Activated gamma-delta T cell (primary cell): ENCODE measurements at regions not wholly inside any gene's neighbourhood (a gene's known extent, or its start where the extent isn't known, plus 50 kb on each side); places are given as distances from the start of the nearest gene placed in this dataset.
"Not testable (repeated sequence)": the region's sequence is repeated elsewhere in the genome, so short reads cannot be mapped to it uniquely, and the experiment has no call there.

Source experiments
- DNase-seq: peaks from one replicate; lab custom pipeline; 2025; lab: John Stamatoyannopoulos, UW

DNA sequence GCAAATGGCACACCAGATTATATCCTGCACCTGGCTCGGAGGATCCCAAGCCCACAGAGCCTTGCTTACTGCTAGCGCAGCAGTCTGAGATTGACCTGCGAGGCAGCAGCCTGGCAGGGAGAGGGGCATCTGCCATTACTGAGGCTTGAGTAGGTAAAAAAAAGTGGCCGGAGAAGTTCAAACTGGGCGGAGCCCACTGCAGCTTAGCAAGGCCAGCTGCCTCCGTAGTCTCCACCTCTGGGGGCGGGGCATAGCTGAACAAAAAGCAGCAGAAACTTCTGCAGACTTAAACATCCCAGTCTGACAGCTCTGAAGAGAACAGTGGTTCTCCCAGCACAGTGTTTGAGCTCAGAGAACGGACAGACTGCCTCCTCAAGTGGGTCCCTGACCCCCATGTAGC lies 85.4 kb upstream of the TMEM170B start:
- DNase-seq = not testable (repeated sequence)

DNA sequence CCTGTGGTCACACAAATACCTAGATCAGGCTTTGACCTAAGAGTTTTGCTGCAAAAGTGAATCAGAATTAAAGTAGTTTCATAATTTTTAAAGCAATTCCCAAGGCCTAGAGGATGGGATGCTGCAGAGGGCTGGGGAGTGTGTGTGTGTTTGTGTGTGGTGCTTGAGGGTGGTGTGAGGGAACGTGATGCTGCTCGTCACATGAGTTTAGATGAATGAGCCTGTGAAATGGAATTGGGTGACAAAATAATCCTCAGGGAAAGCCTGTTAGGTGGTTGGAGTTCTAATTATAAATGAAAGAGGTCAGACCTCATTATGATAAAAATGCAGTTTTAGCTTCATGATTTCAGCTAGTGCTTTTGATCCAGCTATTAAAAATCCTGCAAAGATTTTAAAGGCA lies 87.5 kb upstream of the TMEM170B start:
- no peak for DNase-seq

DNA sequence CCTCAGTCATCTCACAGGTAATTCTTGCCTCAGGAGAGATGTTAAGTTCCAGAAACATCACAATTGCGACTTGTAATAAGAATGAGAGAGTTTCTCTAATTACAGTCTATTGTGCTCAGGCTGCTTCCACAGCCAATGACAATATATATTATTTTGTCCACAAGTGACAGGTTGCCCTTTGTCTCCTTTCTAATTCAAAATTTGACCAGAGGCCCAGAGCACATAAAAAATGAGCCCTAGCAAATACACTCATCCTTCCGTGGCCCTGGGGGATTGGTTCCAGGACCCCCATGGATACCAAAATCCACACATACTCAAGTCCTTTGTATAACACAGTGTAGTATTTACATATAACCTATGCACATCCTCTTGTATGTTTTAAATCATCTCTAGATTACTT lies 88.1 kb upstream of the TMEM170B start:
- DNase-seq = no peak

DNA sequence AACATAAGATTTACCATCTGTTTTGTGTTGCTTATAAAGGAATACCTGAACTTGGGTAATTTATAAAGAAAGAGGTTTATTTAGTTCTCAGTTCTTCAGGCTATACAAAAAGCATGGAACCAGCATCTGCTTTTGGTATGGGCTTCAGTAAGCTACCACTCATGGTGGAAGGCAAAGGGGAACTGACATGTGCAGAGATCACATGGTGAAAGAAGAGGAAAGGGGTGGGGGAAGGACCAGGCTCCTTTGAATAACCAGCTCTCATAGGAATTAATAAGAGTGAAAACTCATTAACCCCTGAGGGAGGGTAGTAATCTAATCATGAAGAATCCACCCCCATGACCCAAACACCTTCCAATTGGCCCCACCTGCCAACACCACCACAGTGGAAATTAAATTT lies 89.5 kb upstream of the TMEM170B start:
- DNase-seq = no peak

DNA sequence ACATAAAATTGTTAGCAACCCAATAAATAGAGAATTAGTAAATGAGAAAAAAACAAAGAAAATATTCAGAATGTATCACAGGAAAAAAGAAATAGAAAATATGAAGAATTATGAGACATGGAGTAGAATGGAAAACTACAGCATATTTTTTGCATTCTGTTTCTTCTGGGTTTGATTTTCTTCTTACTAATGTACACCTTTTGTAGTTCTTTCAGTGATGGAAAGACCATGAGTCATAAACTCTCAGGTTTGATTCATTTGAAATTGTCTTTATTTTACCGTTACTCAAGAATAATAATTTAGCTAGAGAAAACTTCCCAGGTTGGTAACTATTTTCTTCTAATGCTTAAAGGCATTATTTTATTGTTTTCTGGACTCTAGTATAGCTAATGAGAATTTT lies 90.3 kb upstream of the TMEM170B start:
- DNase-seq = no peak

DNA sequence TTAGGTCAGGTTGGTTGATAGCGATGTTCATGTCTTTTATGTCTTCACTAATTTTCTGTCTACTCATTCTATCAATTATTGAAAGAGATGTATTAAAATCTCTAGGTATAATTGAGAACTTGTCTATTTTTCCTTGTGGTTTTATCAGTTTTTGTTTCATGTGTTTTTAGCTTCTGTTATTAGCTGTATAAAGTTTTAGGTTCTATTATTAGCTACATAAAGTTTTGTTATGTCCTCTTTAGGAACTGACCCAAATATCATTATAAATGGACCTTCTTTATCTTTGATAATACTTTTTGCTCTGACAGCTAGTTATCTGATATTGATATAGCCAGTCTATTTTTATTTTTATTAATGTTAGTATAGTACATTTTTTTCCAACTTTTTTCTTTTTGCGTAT lies 92.4 kb upstream of the TMEM170B start:
- no peak for DNase-seq

DNA sequence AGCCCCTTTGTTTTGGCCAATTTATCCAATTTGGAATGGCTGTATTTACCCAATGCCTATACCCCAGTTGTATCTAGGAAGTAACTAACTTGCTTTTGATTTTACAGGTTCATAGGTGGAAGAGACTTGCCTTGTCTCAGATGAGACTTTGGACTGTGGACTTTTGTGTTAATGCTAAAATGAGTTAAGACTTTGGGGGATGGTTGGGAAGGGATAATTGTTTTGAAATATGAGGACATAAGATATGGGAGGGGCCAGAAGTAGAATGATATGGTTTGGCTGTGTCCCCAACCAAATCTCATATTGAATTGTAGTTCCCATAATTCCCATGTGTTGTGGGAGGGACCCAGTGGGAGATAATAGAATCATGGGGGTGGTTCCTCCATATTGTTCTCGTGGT lies 94.4 kb upstream of the TMEM170B start:
- DNase-seq = not testable (repeated sequence)

DNA sequence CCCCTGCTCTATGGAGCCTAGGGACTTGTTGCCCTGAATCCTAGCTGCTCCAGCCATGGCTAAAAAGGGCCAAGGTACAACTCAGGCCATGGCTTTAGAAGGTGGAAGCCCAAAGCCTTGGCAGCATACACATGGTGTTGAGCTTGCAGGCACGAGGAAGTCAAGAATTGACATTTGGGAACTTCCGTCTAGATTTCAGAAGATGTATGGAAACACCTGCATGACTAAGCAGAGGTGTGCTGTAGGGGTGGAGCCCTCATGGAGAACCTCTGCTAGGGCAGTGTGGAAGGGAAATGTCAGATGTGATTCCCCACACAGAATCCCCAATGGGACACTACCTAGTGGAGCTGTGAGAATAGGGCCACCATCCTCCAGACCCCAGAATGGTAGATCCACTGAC lies 95.1 kb upstream of the TMEM170B start:
- DNase-seq = no peak

DNA sequence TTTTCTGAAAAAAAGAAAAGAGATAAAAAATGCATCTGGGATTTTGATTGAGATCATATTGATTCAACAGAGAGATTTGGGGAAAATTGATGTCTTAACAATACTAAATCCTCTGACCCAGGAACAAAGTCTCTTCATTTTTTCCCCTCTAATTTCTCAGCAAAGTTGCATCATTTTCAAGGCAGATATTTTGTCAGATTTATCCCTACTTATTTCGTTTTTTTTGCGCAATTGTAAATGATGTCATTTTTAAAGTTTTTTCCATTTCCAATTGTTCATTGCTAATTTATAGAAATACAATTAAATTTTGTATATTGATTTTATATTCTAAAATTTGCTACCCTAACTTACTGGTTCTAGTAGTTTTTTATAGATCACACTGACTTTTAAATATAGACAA lies 97.7 kb upstream of the TMEM170B start:
- no peak for DNase-seq

DNA sequence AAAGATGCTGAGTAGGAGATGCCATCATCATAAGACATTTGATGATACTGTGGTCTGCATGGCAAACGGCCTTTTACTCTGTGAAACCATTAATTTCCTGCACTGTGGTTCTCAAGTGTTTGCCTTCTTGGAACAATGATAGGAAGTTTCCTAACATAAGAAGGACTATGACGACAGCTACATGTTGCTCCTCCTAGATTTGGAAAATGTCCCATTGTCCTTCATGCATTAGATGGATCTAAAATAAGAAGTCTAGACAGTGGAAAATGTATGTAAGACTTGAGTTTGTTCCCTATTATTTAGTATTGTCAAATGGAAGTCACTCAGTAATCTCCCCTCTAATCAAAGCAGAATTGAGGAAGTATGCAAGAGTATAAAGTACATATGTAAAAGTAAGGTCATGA lies 98.5 kb upstream of the TMEM170B start:
- no peak for DNase-seq

DNA sequence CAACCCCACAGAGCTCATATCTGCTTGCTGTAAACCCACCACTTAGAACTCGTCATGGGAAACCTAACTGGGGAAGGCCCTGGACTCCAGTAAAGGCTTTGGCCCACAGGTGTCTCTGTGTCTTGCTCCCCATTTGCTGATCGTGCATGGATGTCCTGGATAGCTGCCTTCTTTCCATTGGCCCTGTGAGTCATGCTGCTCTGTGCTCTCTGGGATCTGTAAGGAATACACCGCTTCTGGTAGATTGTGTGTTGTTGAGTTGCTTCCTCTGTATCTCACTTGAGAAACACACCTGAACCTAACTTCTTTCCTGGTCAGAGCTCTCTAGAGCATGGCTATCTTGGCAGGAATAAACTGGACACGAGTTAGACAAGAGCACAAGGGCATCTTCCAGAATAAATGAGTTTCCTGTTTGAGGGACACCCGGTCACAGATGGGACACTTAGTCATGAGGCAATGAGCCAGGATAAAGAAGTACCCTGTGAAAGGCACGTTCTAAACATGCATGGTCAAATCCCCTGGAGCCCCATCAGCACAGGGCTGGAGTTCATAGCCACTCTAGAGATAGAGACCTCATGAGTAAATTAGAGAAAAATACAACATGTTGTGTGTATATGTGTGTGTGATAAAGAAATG lies 99.6 kb upstream of the TMEM170B start:
- no peak for DNase-seq

DNA sequence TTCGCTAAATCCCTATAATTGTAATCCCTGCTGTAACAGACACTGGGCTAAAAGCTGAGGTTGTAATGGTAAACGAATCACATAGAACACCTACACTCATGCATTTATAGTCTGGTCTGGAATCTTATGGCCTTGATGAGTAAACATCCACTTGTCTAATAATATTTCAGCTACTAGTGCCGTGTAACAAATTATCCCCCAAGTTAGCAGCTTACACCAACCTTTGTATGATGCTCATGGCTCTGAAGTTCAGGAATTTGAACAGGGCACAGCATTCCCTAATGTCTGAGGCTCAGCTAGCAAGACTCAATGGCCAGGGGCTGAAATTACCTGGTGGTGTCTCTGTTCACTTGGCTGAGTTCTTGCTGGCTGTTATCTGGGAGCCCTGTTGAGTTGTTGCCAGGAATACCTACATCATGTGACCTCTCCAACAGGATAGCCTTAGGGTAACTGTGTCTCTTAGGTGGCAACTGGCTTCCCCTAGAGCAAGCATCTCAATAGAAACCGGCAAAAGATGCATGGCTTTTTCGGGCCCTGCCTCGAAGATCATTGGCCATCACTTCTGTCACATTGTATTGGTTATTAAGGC lies 100.9 kb upstream of the TMEM170B start:
- no peak for DNase-seq

DNA sequence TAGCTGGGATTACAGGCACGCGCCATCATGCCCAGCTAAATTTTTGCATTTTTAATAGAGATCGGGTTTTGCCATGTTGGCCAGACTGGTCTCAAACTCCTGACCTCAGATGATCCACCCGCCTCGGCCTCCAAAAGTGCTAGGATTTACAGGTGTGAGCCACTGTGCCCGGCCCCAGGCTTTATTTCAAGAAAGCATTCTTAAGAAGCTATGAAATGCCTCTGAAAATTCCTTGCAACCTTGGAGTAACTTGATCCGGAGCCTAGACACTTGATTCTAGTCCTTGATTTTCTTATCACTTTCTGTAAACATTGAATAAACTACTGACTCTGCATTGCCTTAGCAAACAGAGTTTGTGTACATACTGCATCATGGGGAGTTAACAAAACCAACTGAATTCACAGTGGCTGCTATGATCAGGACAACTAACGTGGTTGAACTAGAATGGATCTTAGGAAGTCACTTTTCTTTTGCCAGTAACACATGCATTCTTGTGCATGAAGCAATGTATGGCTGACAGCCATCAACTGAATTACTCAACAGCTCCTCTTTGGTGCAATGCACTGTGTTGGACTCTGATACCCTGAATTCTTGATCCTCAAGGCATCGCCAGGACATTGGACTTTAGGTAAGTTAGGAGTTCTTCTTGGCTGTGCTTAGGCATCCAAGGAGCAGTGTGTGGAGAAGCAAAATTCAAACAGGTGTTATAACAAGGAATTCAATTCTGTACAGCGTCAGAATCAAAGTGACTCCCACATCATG lies 102.8 kb upstream of the TMEM170B start:
- no peak for DNase-seq

DNA sequence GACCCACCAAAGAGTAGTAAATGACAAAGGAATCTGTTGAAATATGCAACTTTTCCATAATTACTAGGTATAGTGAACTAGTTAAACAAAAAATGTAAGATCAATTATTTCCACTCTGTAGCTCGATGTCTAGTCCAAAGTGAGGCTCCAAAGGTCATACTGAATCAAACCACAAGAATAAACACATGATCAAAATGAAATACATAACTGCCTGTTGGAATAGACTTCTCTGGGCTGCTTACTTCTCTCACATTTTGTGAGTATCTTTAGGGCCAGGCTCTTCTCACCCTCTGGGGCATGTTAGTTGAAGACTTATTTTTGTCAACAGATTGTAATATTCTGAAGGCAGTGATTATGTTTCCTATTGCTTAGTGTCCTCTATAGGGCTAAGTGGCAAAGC lies 103.7 kb upstream of the TMEM170B start:
- no peak for DNase-seq

DNA sequence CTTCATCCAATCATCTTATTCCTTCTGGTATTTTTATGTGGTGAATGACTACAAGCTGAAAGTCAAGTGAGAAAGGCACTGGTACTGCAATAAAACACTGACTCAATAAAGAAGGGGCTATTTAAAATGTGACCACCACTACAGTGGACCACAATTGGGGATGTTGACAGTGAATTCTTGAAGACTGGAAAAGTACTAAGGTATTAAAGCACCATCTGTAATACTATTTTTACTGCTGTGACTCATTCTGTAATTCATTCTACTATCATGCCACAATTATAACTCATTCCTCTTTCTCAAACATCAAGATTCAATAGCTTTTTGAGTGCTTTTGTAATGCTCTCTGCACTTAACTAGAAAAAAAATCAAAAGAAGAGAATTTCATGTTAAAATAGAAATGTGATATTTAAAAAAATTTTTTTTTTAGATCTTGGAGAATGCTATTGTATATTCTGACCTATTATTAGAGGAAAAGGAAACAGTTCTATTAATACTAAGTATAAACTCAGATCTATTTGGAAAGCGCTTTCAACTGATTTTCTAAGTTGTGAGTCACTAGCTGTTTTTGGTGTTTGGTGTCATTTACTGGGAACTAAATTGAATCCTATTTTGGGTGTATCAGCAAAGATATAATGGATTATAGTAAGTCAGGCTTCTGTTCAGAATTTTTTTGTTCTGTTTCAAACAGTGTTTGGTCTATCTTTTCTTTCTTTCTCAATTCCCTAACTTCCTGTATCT lies 104.7 kb upstream of the TMEM170B start:
- no peak for DNase-seq

DNA sequence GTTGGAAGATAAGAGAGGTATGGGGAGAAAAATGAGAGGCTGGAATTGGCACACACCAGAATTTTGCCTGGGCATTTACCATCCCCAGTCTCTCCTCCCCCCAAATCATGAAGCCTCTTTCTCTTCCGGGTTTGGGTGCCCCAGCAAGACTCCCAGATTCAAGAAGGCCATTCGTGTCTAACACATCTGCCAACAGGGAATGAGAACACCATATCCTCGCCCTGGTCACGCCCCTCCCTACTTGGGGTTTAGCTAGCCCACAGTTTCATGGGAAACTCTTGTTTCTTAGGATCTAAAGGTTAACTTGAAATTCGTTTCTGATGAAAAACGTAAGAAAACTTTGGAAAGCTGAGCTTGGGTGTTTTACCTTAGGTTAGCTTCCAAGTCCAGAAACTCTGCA lies 105.5 kb upstream of the TMEM170B start:
- DNase-seq = no peak

DNA sequence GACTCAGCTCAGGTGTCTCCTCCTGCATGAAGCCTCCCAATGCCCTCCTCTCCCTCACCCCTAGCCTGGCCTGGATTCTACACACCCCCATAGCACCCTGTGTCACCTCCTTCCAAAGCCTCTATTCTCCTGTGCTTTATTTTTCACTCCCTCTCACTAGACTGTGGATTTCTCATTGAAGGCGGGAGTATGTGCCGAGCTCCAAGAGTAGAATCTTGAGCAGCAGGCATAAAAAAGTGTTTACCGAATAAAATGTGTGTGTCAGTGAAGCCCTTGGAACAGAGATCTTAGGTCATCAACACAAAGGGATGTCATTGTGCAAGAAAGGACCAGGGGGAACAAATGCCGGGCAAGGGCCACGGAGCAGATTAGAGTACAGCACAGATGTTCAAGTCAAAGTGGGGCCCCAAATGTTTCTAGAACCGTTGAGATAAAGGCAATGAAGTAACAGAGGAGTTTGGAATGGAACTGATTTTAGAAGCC lies 106.1 kb upstream of the TMEM170B start:
- DNase-seq = no peak

DNA sequence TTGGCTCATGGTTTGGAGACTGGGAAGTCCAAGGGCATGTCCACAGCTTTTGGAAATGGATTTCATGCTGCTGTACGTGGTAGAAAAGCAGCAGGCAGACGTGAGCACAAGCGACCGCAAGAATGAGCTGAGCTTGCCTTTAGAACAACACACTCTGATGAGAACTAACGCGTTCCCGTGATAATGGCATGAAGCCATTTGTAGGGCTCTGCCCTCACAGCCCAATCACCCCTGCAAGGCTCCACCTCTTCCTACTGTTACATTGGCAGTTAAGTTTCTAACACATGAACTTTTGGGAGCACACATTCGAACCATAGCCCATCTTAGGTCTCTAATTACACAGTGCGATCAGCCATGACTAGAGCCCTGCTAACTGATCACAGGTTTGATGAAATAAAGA lies 107.5 kb upstream of the TMEM170B start:
- DNase-seq = no peak

DNA sequence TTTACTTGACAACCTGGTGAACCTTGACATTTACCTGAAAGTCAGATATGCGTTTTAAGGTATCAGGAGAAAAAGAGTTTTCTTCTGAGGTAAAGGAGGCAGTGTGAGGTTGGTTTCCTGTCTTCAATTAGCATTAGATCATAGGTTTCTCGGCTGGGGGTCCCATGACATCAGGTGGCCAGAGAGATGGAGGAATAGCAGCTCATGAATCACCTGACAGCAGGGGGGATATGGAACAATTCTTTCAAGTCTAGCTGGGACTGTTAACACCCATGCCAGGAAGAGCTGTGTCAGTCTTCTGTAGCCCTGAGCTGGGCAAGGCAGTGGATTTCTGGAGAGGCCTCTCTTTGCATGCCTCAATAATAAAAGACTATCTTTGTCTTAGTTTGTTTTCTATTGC lies 108.0 kb upstream of the TMEM170B start:
- no peak for DNase-seq

DNA sequence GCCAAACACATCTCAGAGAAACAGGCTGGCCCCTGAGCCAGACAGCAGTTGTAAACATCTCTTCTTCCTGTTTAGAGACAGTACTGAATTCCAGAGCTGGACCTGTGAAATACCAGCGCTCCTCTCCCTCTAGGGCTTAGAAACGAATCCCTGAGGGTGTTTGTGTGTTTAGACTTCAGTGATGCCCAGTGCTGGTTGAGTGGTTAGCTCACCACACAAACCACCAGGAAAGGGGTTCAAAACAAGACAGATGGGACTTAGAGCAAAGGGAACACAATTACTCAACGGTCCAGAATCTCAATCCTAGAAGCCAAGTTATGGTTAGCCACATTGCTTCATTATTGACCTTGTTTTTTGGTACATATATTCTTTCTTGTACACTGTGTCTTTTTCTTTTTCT lies 108.7 kb upstream of the TMEM170B start:
- no peak for DNase-seq

DNA sequence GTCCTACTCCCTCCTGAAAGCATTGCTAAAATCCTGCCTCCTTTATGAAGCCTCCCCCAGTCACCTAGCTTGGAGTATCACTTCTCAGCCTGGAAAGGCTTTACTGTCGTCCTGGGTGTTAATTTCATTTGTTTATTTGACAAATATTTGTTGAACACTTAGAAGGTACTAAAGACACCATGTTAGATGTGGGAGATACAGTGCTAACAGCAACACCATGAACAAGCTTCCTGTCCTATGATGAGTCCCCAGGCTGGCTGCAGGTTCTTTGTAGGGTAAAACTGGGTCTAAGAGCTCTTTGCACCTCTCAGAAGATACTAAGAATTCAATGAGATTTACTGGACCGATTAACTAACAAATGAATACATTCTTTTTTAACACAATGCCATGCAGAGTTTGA lies 109.2 kb upstream of the TMEM170B start:
- no peak for DNase-seq

DNA sequence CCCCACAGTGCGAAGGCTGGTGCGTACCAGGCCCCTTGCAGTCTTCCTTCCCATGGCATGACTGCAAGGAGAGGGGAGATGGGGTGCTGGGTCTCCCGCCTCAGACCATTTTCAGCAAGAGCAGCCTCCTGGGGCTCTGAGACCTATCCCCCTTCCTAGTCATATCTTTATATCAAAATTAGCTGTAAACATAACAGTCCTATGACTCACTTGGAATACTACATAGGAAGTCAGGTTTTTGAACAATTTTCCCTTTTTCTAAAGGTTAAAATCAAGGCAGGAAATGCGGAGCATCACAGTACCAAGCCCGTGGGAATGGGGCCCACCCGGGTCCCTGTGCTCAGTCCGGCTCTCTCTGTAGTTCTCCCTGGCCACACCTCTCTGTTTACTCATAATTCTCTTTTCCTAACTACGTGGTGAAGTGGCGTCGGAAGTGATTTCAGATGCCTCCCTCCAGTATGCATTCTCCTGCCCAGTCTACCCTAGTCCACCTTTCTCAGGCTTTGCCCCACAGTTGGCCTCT lies 109.8 kb upstream of the TMEM170B start:
- DNase-seq = no peak
